ENCODE measurements at regions not wholly inside any gene's neighbourhood (a gene's known extent, or its start where the extent isn't known, plus 50 kb on each side); places are given as distances from the start of the nearest gene placed in this dataset.

- no peak overlapping the region for H3K27ac Mint-ChIP-seq
These were observed 267.6 kb downstream of the IPO8 start for GRCh38 chr12:30428098-30428497.

GRCh38 chr12:30427555-30427954 lies 268.1 kb downstream of the IPO8 start:
- no peak overlapping the region for H3K4me3 Mint-ChIP-seq
- peaks cover 0 to 7% (median under 1%) of the 10 kb centered on the region in 8 donors for H3K9me3 Mint-ChIP-seq
- ChIA-PET CTCF (ENCODE audit: partially characterized antibody) (no interaction called here), POLR2A (ENCODE audit: partially characterized antibody) (no interaction called here)
- H3K27me3 Mint-ChIP-seq: no peaks in the 10 kb centered on the region
- H3K27ac Mint-ChIP-seq: no peak overlapping the region
- no peaks in the 10 kb centered on the region for H3K36me3 ChIP-seq (ENCODE audit: insufficient read depth, low read length)
- DNase-seq: no peak
- H3K4me3 ChIP-seq (ENCODE audit: low read length in 2 of 2): no peak overlapping the region
- H3K36me3 Mint-ChIP-seq: no peaks in the 10 kb centered on the region
- H3K4me1 Mint-ChIP-seq: no peaks in the 10 kb centered on the region
- H3K27me3 ChIP-seq (ENCODE audit: insufficient read depth, low read length): no peaks in the 10 kb centered on the region
- H3K27ac ChIP-seq (ENCODE audit: low read depth, low read length): no peak overlapping the region
- no peaks in the 10 kb centered on the region for H3K4me1 ChIP-seq (ENCODE audit: insufficient read depth, low read length)
- intact Hi-C loops (cut with micrococcal nuclease): no loop called here
- H3K9me3 ChIP-seq (ENCODE audit: control insufficient read depth in 1 of 2, low read length in 2 of 2): no peaks in the 10 kb centered on the region

More at GRCh38 chr12:30428098-30428497, 267.6 kb downstream of the IPO8 start:
- no peak for DNase-seq
- ChIA-PET CTCF (ENCODE audit: partially characterized antibody) (no interaction called here), POLR2A (ENCODE audit: partially characterized antibody) (no interaction called here)
- no peaks in the 10 kb centered on the region for H3K27me3 ChIP-seq (ENCODE audit: insufficient read depth, low read length)
- no peaks in the 10 kb centered on the region for H3K9me3 ChIP-seq (ENCODE audit: control insufficient read depth in 1 of 2, low read length in 2 of 2)
- H3K4me3 Mint-ChIP-seq: no peak overlapping the region
- H3K27ac ChIP-seq (ENCODE audit: low read depth, low read length): no peak overlapping the region
- H3K27me3 Mint-ChIP-seq: no peaks in the 10 kb centered on the region
- H3K36me3 Mint-ChIP-seq: no peaks in the 10 kb centered on the region
- H3K9me3 Mint-ChIP-seq: peaks cover 0 to 7% (median under 1%) of the 10 kb centered on the region in 8 donors
- no peaks in the 10 kb centered on the region for H3K36me3 ChIP-seq (ENCODE audit: insufficient read depth, low read length)
- no peaks in the 10 kb centered on the region for H3K4me1 ChIP-seq (ENCODE audit: insufficient read depth, low read length)
- no peak overlapping the region for H3K4me3 ChIP-seq (ENCODE audit: low read length in 2 of 2)
- intact Hi-C loops (cut with micrococcal nuclease): no loop called here
- no peaks in the 10 kb centered on the region for H3K4me1 Mint-ChIP-seq

- intact Hi-C loops (cut with micrococcal nuclease): no loop called here
- Mint-ChIP-seq H3K9me3 (peaks cover 0 to 7% (median under 1%) of the 10 kb centered on the region in 8 donors), H3K27ac (no peak overlapping the region), H3K36me3 (no peaks in the 10 kb centered on the region), H3K4me1 (no peaks in the 10 kb centered on the region), H3K27me3 (no peaks in the 10 kb centered on the region), H3K4me3 (no peak overlapping the region)
- Histone ChIP-seq H3K9me3 (ENCODE audit: control insufficient read depth in 1 of 2, low read length in 2 of 2) (no peaks in the 10 kb centered on the region), H3K27ac (ENCODE audit: low read depth, low read length) (no peak overlapping the region), H3K36me3 (ENCODE audit: insufficient read depth, low read length) (no peaks in the 10 kb centered on the region), H3K4me1 (ENCODE audit: insufficient read depth, low read length) (no peaks in the 10 kb centered on the region), H3K27me3 (ENCODE audit: insufficient read depth, low read length) (no peaks in the 10 kb centered on the region), H3K4me3 (ENCODE audit: low read length in 2 of 2) (no peak overlapping the region)
- CTCF ChIA-PET (ENCODE audit: partially characterized antibody): no interaction called here
- no peak for DNase-seq
- POLR2A ChIA-PET (ENCODE audit: partially characterized antibody): no interaction called here
These were observed 270.2 kb downstream of the IPO8 start for GRCh38 chr12:30425445-30425844.

GRCh38 chr12:30423330-30423729 lies 272.3 kb downstream of the IPO8 start:
- POLR2A ChIA-PET (ENCODE audit: partially characterized antibody): no interaction called here
- intact Hi-C loops (cut with micrococcal nuclease): no loop called here
- H3K27me3 Mint-ChIP-seq: no peaks in the 10 kb centered on the region
- Histone ChIP-seq H3K27ac (ENCODE audit: low read depth, low read length) (no peak overlapping the region), H3K27me3 (ENCODE audit: insufficient read depth, low read length) (no peaks in the 10 kb centered on the region), H3K4me1 (ENCODE audit: insufficient read depth, low read length) (no peaks in the 10 kb centered on the region), H3K9me3 (ENCODE audit: control insufficient read depth in 1 of 2, low read length in 2 of 2) (no peaks in the 10 kb centered on the region), H3K36me3 (ENCODE audit: insufficient read depth, low read length) (no peaks in the 10 kb centered on the region), H3K4me3 (ENCODE audit: low read length in 2 of 2) (no peak overlapping the region)
- no peaks in the 10 kb centered on the region for H3K36me3 Mint-ChIP-seq
- CTCF ChIA-PET (ENCODE audit: partially characterized antibody): no interaction called here
- H3K9me3 Mint-ChIP-seq: peaks cover 0 to 7% (median 2%) of the 10 kb centered on the region in 8 donors
- no peak overlapping the region for H3K27ac Mint-ChIP-seq
- no peak for DNase-seq
- H3K4me3 Mint-ChIP-seq: no peak overlapping the region
- H3K4me1 Mint-ChIP-seq: no peaks in the 10 kb centered on the region

GRCh38 chr12:30422844-30423243 lies 272.8 kb downstream of the IPO8 start:
- no peak for DNase-seq
- no peaks in the 10 kb centered on the region for H3K36me3 ChIP-seq (ENCODE audit: insufficient read depth, low read length)
- intact Hi-C loops (cut with micrococcal nuclease): no loop called here
- H3K4me3 Mint-ChIP-seq: no peak overlapping the region
- H3K27me3 Mint-ChIP-seq: peaks cover 0 to 2% of the 10 kb centered on the region in 2 donors
- no peak overlapping the region for H3K4me3 ChIP-seq (ENCODE audit: low read length in 2 of 2)
- H3K4me1 ChIP-seq (ENCODE audit: insufficient read depth, low read length): no peaks in the 10 kb centered on the region
- no peak overlapping the region for H3K27ac ChIP-seq (ENCODE audit: low read depth, low read length)
- POLR2A ChIA-PET (ENCODE audit: partially characterized antibody): no interaction called here
- no peaks in the 10 kb centered on the region for H3K9me3 ChIP-seq (ENCODE audit: control insufficient read depth in 1 of 2, low read length in 2 of 2)
- no peaks in the 10 kb centered on the region for H3K27me3 ChIP-seq (ENCODE audit: insufficient read depth, low read length)
- CTCF ChIA-PET (ENCODE audit: partially characterized antibody): no interaction called here
- H3K4me1 Mint-ChIP-seq: no peaks in the 10 kb centered on the region
- peaks cover 0 to 7% (median 2%) of the 10 kb centered on the region in 8 donors for H3K9me3 Mint-ChIP-seq
- H3K36me3 Mint-ChIP-seq: no peaks in the 10 kb centered on the region
- H3K27ac Mint-ChIP-seq: no peak overlapping the region

GRCh38 chr12:30420561-30420960 lies 275.1 kb downstream of the IPO8 start:
- Mint-ChIP-seq H3K4me1 (no peaks in the 10 kb centered on the region), H3K27ac (no peak overlapping the region), H3K27me3 (peaks cover 0 to 2% of the 10 kb centered on the region in 2 donors), H3K4me3 (no peak overlapping the region), H3K36me3 (no peaks in the 10 kb centered on the region), H3K9me3 (peaks cover 0 to 7% (median 2%) of the 10 kb centered on the region in 8 donors)
- no peak for DNase-seq
- H3K9me3 ChIP-seq (ENCODE audit: control insufficient read depth in 1 of 2, low read length in 2 of 2): no peaks in the 10 kb centered on the region
- H3K4me1 ChIP-seq (ENCODE audit: insufficient read depth, low read length): no peaks in the 10 kb centered on the region
- ChIA-PET POLR2A (ENCODE audit: partially characterized antibody) (no interaction called here), CTCF (ENCODE audit: partially characterized antibody) (no interaction called here)
- no peak overlapping the region for H3K27ac ChIP-seq (ENCODE audit: low read depth, low read length)
- H3K4me3 ChIP-seq (ENCODE audit: low read length in 2 of 2): no peak overlapping the region
- intact Hi-C loops (cut with micrococcal nuclease): no loop called here
- no peaks in the 10 kb centered on the region for H3K27me3 ChIP-seq (ENCODE audit: insufficient read depth, low read length)
- no peaks in the 10 kb centered on the region for H3K36me3 ChIP-seq (ENCODE audit: insufficient read depth, low read length)

- Mint-ChIP-seq H3K4me1 (no peaks in the 10 kb centered on the region), H3K27me3 (peaks cover 0 to 2% of the 10 kb centered on the region in 2 donors), H3K36me3 (no peaks in the 10 kb centered on the region), H3K9me3 (peaks cover 0 to 5% (median under 1%) of the 10 kb centered on the region in 8 donors), H3K27ac (no peak overlapping the region), H3K4me3 (no peak overlapping the region)
- H3K9me3 ChIP-seq (ENCODE audit: control insufficient read depth in 1 of 2, low read length in 2 of 2): no peaks in the 10 kb centered on the region
- ChIA-PET CTCF (ENCODE audit: partially characterized antibody) (no interaction called here), POLR2A (ENCODE audit: partially characterized antibody) (no interaction called here)
- DNase-seq: no peak
- no peaks in the 10 kb centered on the region for H3K27me3 ChIP-seq (ENCODE audit: insufficient read depth, low read length)
- intact Hi-C loops (cut with micrococcal nuclease): no loop called here
- no peak overlapping the region for H3K27ac ChIP-seq (ENCODE audit: low read depth, low read length)
- H3K36me3 ChIP-seq (ENCODE audit: insufficient read depth, low read length): no peaks in the 10 kb centered on the region
- H3K4me1 ChIP-seq (ENCODE audit: insufficient read depth, low read length): no peaks in the 10 kb centered on the region
- H3K4me3 ChIP-seq (ENCODE audit: low read length in 2 of 2): no peak overlapping the region
These were observed 277.9 kb downstream of the IPO8 start for GRCh38 chr12:30417697-30418231.

GRCh38 chr12:30416631-30417030 lies 279.0 kb downstream of the IPO8 start:
- Histone ChIP-seq H3K36me3 (ENCODE audit: insufficient read depth, low read length) (no peaks in the 10 kb centered on the region), H3K9me3 (ENCODE audit: control insufficient read depth in 1 of 2, low read length in 2 of 2) (no peaks in the 10 kb centered on the region), H3K27me3 (ENCODE audit: insufficient read depth, low read length) (no peaks in the 10 kb centered on the region), H3K4me3 (ENCODE audit: low read length in 2 of 2) (no peak overlapping the region), H3K4me1 (ENCODE audit: insufficient read depth, low read length) (no peaks in the 10 kb centered on the region), H3K27ac (ENCODE audit: low read depth, low read length) (no peak overlapping the region)
- Mint-ChIP-seq H3K4me3 (no peak overlapping the region), H3K9me3 (peaks cover 0 to 5% (median under 1%) of the 10 kb centered on the region in 8 donors), H3K27ac (no peak overlapping the region), H3K27me3 (peaks cover 0 to 2% of the 10 kb centered on the region in 2 donors), H3K4me1 (no peaks in the 10 kb centered on the region), H3K36me3 (no peaks in the 10 kb centered on the region)
- ChIA-PET CTCF (ENCODE audit: partially characterized antibody) (no interaction called here), POLR2A (ENCODE audit: partially characterized antibody) (no interaction called here)
- intact Hi-C loops (cut with micrococcal nuclease): no loop called here
- DNase-seq: no peak
